Thyroid gland (tissue), 4 donors: ENCODE measurements at regions not wholly inside any gene's neighbourhood (a gene's known extent, or its start where the extent isn't known, plus 50 kb on each side); places are given as distances from the start of the nearest gene placed in this dataset.

ENCODE experiments used
- DNase-seq, 2 donors: peaks; one replicate each; pipeline ENCODE4 v3.0.0-alpha.2; 2019
- H3K27ac ChIP-seq, 3 donors: fragments of 200-600 bp; sonication (generic); 1 replicate in 2 of 3; 2 replicates in 1 of 3; pipeline ENCODE4 v1.5.1; 2016 to 2019; ENCODE audit warnings: mild to moderate bottlenecking in 1 of 3, moderate library complexity in 1 of 3
- H3K27me3 ChIP-seq: fragments of 200-600 bp; sonication (generic); one replicate; pipeline ENCODE4 v1.5.1; 2019
- H3K36me3 ChIP-seq, 2 donors: fragments of 200-600 bp; sonication (generic); one replicate each; pipeline ENCODE4 v1.5.1; 2016 to 2019
- H3K4me1 ChIP-seq, 2 donors: fragments of 200-600 bp; sonication (generic); one replicate each; pipeline ENCODE4 v1.5.1; 2017 to 2019
- H3K4me3 ChIP-seq, 3 donors: fragments of 200-600 bp; sonication (generic); replicated peaks in 1 of 3; 1 replicate in 2 of 3; 2 replicates in 1 of 3; pipeline ENCODE4 v1.5.1; 2016; ENCODE audit warnings: mild to moderate bottlenecking in 1 of 3
- H3K9me3 ChIP-seq: fragments of 200-600 bp; sonication (generic); one replicate; pipeline ENCODE4 v1.5.1; 2017
- POLR2A ChIP-seq, 2 donors: fragments of 450-650 bp; IDR thresholded peaks; one replicate each; pipeline ENCODE4 v1.6.1; 2017; ENCODE audit warnings: antibody characterized with exemption in 2 of 2, mild to moderate bottlenecking in 2 of 2, moderate library complexity in 1 of 2
- WGBS, 2 donors: methylation state at CpG; one replicate each; pipeline ENCODE4 v1.1.5; 2017; 5-methylcytosine and 5-hydroxymethylcytosine counted together
- intact Hi-C: fragments of 100-400 bp; cut with DNase I; formaldehyde crosslinking; loops from one replicate; pipeline ENCODE4 v1.15.1; 2023
- TF ChIP-seq, protein P1 (sequence below), 6 experiments: fragments of 200-600 bp in 3 of 6; fragments of 450-650 bp in 3 of 6; sonication (generic) in 3 of 6; IDR thresholded peaks; one replicate each; pipeline ENCODE4 v1.5.1; 2016 to 2019; ENCODE audit warnings: antibody characterized with exemption in 6 of 6, mild to moderate bottlenecking in 2 of 6, inconsistent platforms in 1 of 6, moderate library complexity in 1 of 6

DNA sequence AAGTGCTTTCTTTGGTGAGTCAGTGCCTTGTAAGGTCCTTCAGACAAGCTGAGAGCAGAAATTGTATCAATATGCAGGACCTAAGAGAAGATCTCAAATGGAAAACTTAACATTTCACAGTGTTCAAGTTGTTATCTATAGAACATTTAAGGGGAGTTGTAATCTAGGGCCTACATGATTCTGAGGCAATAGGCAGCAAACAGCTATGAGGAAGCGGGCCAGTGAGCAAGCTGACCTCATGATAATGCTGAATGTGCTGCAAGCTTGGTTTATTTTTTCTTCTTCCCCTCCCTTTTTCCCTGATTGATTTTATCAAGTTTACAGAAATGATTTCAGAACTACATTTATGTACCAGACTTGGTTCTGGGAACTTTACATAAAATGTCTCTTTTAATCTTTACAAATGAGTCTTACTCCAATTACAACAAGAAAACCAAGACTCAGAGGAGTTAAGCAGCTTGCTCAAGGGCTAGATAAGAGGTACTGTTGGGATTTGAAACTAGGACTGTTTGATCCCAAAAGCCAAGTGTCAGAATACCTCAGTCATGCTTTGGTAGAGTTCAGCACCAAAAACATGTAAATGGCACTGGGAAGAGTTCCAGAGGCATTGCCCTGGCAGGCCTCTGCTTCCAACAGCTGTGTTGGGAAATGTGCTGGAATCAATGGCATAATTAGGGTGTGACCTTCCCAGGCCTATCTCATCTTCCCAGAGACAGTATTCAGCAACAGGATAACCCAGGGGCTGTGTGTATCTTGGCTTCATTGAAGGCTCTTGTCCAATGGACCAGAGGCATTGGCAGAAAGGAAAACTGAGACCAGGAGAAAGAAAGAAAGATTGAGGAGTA lies 130.1 kb downstream of the LRRC70 start:
- peak in 1 of 2 donors; percentile 5 for DNase-seq
- Histone ChIP-seq H3K36me3 (no peaks in the 10 kb centered on the region), H3K9me3 (no peaks in the 10 kb centered on the region), H3K4me3 (no peak overlapping the region), H3K4me1 (no peaks in the 10 kb centered on the region), H3K27ac (no peak overlapping the region), H3K27me3 (no peaks in the 10 kb centered on the region)
- 88 to 98% methylated on average over 1 of the region's 1 CpG for WGBS, 2 donors
- TF ChIP-seq, protein P1, sequence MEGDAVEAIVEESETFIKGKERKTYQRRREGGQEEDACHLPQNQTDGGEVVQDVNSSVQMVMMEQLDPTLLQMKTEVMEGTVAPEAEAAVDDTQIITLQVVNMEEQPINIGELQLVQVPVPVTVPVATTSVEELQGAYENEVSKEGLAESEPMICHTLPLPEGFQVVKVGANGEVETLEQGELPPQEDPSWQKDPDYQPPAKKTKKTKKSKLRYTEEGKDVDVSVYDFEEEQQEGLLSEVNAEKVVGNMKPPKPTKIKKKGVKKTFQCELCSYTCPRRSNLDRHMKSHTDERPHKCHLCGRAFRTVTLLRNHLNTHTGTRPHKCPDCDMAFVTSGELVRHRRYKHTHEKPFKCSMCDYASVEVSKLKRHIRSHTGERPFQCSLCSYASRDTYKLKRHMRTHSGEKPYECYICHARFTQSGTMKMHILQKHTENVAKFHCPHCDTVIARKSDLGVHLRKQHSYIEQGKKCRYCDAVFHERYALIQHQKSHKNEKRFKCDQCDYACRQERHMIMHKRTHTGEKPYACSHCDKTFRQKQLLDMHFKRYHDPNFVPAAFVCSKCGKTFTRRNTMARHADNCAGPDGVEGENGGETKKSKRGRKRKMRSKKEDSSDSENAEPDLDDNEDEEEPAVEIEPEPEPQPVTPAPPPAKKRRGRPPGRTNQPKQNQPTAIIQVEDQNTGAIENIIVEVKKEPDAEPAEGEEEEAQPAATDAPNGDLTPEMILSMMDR (IDR thresholded peaks at IDR 0.05): no peak
- intact Hi-C loops: no loop called here

DNA sequence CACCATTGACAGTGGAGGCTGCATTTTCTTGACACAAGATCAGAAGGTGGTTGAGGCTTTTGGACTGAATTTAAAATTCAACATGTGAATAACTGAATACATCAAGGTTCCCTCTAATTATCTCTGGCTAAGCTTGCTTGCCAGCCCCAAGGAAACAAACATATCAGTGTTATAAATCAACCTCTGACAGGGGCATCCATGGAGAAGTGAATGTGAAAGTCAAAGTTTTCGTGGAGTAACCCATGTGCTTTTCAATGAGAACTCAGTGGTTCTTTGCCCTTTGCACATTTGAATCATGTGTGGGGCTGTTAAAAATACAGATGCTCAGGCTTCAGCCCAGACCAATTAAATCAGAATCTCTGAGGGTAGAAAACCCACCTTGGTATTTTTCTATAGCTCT lies 128.9 kb downstream of the LRRC70 start:
- DNase-seq: no peak
- Histone ChIP-seq H3K9me3 (no peaks in the 10 kb centered on the region), H3K4me1 (no peaks in the 10 kb centered on the region), H3K27me3 (no peaks in the 10 kb centered on the region), H3K27ac (no peak overlapping the region), H3K4me3 (no peak overlapping the region), H3K36me3 (no peaks in the 10 kb centered on the region)
- TF ChIP-seq, protein P1 (IDR thresholded peaks at IDR 0.05): no peak
- no peak for TF ChIP-seq POLR2A (IDR thresholded peaks at IDR 0.05)
- 92 to 96% methylated on average over 1 of the region's 1 CpG for WGBS, 2 donors
- intact Hi-C loops: no loop called here

DNA sequence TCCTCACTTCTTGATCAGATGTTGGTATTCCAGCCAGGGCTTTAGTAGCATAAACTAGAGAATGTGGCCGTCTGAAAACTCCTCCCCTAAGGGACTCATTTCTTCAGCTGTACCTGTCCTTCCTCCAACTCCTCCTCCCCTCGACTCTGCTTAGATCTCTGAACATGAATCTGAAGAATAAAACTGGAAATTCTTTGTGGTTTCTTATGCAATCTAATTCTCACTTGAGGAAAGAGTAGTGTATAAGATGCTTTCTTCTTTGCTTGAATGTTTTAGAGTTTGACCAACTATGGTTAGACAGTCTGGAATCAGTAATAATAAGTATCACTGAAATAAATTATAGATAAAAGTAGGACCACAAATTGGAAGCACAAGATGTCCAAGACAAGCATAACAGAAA lies 128.5 kb downstream of the LRRC70 start:
- TF ChIP-seq, protein P1 (IDR thresholded peaks at IDR 0.05): no peak
- TF ChIP-seq POLR2A (IDR thresholded peaks at IDR 0.05): no peak
- Histone ChIP-seq H3K36me3 (no peaks in the 10 kb centered on the region), H3K4me1 (no peaks in the 10 kb centered on the region), H3K4me3 (no peak overlapping the region), H3K27ac (no peak overlapping the region), H3K27me3 (no peaks in the 10 kb centered on the region), H3K9me3 (no peaks in the 10 kb centered on the region)
- DNase-seq: no peak
- WGBS, 2 donors: 60 to 92% methylated on average over 2 of the region's 2 CpGs
- intact Hi-C loops: no loop called here

- no peaks in the 10 kb centered on the region for H3K36me3 ChIP-seq
These were observed 126.4 kb downstream of the LRRC70 start for GRCh38 chr5:62705022-62705421.

GRCh38 chr5:62702126-62702525 lies 123.5 kb downstream of the LRRC70 start:
- Histone ChIP-seq H3K9me3 (no peaks in the 10 kb centered on the region), H3K27ac (no peak overlapping the region), H3K36me3 (no peaks in the 10 kb centered on the region), H3K27me3 (no peaks in the 10 kb centered on the region), H3K4me3 (no peak overlapping the region), H3K4me1 (no peaks in the 10 kb centered on the region)
- intact Hi-C loops: no loop called here
- TF ChIP-seq, protein P1 (IDR thresholded peaks at IDR 0.05): no peak
- no peak for TF ChIP-seq POLR2A (IDR thresholded peaks at IDR 0.05)
- WGBS, 2 donors: 84 to 85% methylated on average over 4 of the region's 4 CpGs
- DNase-seq: no peak

More at GRCh38 chr5:62705022-62705421, 126.4 kb downstream of the LRRC70 start:
- no peak for TF ChIP-seq POLR2A (IDR thresholded peaks at IDR 0.05)
- TF ChIP-seq, protein P1 (IDR thresholded peaks at IDR 0.05): no peak
- no peaks in the 10 kb centered on the region for H3K27me3 ChIP-seq
- intact Hi-C loops: no loop called here
- H3K4me3 ChIP-seq: no peak overlapping the region
- WGBS, 2 donors: 87 to 100% methylated on average over 2 of the region's 2 CpGs
- no peaks in the 10 kb centered on the region for H3K4me1 ChIP-seq
- no peaks in the 10 kb centered on the region for H3K9me3 ChIP-seq
- H3K27ac ChIP-seq: no peak overlapping the region
- DNase-seq: no peak
